ENCODE measurements at regions not wholly inside any gene's neighbourhood (a gene's known extent, or its start where the extent isn't known, plus 50 kb on each side); places are given as distances from the start of the nearest gene placed in this dataset.

DNA sequence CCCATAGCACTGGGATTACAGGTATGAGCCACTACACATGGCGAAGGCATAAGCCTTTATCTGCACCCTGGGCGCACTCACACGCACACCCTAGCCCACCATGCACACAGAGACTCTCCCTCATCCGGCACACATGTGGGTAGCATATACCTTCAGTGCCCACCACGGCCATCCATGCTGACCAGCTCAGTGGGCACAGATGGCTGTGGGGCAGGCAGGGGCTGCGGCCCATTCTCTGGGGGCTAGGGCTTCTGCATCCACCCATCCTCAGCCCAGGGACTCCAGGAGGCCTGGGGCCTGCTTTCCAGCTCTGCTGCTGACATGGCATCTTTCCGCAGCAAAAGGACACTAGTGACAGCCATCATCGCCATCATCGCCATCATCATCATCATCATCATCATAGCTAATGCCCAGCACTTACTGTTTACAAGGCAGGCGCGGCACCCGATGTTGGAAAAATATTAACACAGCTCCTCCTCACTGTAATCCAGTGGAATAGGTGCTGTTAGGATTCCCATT, 111.2 kb downstream of the NCOR2 start:
- Mint-ChIP-seq H3K27me3 (no peaks in the 10 kb centered on the region), H3K4me1 (peaks cover 15 to 35% (median 24%) of the 10 kb centered on the region in 3 donors), H3K4me3 (peak overlapping the region; percentile 68 to 89 (median 79)), H3K27ac (peak overlapping the region; percentile 68 to 95 (median 83)), H3K9me3 (no peaks in the 10 kb centered on the region), H3K36me3 (peaks cover 7% of the 10 kb centered on the region)

DNA sequence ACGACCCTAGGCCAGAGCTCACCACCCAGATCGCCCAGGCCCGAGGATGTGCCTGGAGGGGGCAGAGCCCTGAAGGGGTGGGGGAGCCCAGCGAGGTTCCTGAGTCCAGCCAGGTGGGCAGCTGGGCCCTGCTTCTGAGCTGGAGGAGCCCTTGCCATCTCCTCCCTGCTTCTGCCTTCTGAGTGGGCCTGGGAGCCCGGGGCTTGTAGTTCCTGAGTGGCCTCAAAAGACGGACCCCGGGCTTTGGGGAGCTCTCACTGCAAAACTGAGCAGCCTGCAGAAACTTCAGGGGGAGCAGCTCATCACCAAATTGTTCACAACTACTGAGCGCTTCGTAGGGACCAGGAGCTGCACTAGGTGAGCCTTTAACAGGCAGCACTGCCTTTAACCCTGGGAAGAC, 112.1 kb downstream of the NCOR2 start:
- Mint-ChIP-seq H3K27me3 (no peaks in the 10 kb centered on the region), H3K9me3 (no peaks in the 10 kb centered on the region), H3K27ac (peak overlapping the region; percentile 68 to 95 (median 84)), H3K4me1 (peaks cover 15 to 35% (median 25%) of the 10 kb centered on the region in 3 donors), H3K36me3 (peaks cover 3% of the 10 kb centered on the region), H3K4me3 (peak overlapping the region in 2 of 4 donors; percentile 68 to 85)

DNA sequence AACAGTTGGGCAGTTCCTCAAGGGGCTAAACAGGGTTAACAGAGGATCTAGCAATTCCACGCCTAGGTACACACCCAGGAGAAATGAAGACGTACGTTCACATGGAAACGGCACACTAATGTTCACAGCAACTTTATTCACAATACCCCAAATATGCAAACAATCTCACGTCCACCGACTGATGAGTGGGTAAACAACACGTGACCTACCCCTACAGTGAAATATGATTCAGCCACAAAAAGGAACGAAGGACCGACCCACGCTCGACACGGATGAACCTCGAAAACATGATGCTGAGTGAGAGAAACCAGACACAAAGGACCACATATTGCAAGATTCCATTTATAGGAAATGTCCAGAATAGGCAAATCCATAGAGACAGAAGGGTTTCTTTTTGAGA, 112.7 kb downstream of the NCOR2 start:
- Mint-ChIP-seq H3K36me3 (peaks cover 3% of the 10 kb centered on the region), H3K4me3 (peak overlapping the region; percentile 56 to 82 (median 62)), H3K27me3 (no peaks in the 10 kb centered on the region), H3K27ac (peak overlapping the region; percentile 68 to 84 (median 80)), H3K9me3 (no peaks in the 10 kb centered on the region), H3K4me1 (peaks cover 15 to 35% (median 25%) of the 10 kb centered on the region in 3 donors)

DNA sequence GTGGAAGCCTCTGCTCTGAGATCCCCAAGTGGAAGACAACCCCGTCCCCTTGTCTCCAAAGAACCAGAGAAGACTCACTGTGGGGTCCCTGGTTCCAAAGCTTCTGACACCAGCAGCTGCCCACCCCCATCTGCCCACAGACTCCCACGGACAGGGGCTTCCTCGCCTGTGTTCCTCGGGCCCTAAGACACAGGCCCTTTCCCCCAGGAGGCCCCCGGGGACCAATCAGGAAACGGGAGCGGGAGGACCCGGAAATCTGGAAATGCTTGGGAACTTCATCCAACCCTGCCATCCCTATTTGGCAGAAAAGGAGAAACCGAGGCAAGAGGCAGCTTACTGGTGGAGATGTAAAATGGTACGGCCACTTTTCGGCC, 113.1 kb downstream of the NCOR2 start:
- peak overlapping the region; percentile 68 to 84 (median 80) for H3K27ac Mint-ChIP-seq
- H3K4me3 Mint-ChIP-seq: peak overlapping the region; percentile 56 to 93 (median 79)
- H3K36me3 Mint-ChIP-seq: peaks cover 3% of the 10 kb centered on the region
- no peaks in the 10 kb centered on the region for H3K9me3 Mint-ChIP-seq
- peaks cover 15 to 35% (median 25%) of the 10 kb centered on the region in 3 donors for H3K4me1 Mint-ChIP-seq
- no peaks in the 10 kb centered on the region for H3K27me3 Mint-ChIP-seq

DNA sequence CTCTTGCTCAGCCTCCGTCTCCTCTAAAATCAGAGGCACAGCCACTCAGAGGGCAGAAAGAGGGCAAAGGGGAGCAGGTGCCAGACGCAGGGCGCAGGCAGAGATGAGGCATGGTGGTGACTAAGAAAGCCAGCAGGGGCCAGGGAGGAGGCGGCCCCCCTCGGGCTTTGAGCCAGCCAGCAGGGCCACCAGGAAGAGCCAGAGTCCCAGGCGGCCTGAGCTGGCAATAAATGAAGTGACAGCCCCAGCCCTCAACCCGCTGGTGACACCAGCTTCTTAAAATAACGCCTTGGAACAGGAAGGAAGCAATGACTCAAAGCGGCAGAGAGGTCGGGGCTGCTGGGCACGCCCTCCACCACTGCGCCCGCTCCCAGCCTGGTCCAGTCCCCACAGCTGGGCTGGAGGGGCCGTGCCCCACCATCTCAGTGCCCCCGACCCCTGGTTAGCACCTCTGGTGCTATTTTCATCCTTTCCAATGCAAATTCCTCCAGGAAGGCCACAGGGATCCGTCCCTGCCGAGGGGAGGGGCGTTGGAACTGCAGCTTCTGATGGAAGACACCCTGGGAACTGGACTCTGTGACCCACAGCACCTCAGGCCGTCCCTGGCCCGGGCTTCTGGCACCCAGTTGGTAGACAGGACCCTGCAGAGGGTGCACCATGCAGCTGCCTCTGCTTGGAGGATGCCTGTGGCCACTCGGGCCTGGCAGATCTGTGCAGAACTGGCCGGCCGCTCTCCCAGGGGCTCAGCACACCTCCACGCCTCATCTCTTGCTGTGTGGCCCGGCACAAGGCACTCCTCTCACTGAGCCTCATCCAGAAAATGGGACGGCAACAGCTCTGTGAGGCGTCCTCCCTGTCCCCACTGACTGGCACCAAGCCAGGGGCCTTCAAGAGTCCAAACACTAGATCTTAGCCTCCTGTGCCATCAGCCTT, 113.7 kb downstream of the NCOR2 start:
- Mint-ChIP-seq H3K27ac (peak overlapping the region; percentile 68 to 84 (median 80)), H3K36me3 (no peaks in the 10 kb centered on the region), H3K27me3 (no peaks in the 10 kb centered on the region), H3K4me3 (peak overlapping the region; percentile 56 to 93 (median 79)), H3K4me1 (peaks cover 20 to 34% (median 25%) of the 10 kb centered on the region in 3 donors), H3K9me3 (no peaks in the 10 kb centered on the region)

DNA sequence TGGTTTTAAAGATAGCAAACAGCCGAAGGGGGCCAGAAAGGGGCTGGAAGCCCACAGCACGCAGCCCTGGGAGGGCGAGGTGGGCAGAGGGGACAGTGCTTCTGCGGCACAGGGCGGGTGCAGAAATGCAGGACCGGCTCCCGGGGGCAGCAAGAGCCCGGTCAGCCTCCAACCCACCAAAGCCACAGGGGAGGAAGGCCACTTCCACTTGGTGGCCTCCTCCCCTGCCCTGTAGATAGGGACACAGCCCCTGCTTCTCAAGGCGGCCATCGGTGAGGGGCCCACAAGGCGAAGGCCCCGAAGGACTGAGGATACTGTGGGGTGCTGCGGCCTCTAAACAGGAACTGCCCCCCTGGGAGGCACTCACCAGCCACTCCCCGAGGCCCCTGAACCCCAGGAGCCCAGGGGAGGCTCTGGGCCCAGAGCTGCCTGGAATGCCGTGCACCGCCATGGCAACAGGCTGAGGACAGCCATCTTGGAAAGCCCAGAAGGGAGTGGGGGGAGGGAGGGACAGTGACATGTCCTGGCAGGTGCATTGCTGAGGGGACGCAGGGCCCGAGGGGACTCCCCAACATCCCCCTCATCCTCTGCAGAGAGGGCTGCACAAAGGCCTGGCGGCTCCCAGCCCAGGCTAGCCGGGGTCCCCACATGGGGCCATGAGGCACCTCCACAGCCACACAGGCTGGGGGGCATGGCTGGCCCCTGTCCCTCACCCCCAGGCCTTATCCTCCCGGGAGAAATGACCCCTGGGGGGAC, 114.7 kb downstream of the NCOR2 start:
- H3K4me1 Mint-ChIP-seq: peaks cover 22 to 35% (median 25%) of the 10 kb centered on the region in 3 donors

DNA sequence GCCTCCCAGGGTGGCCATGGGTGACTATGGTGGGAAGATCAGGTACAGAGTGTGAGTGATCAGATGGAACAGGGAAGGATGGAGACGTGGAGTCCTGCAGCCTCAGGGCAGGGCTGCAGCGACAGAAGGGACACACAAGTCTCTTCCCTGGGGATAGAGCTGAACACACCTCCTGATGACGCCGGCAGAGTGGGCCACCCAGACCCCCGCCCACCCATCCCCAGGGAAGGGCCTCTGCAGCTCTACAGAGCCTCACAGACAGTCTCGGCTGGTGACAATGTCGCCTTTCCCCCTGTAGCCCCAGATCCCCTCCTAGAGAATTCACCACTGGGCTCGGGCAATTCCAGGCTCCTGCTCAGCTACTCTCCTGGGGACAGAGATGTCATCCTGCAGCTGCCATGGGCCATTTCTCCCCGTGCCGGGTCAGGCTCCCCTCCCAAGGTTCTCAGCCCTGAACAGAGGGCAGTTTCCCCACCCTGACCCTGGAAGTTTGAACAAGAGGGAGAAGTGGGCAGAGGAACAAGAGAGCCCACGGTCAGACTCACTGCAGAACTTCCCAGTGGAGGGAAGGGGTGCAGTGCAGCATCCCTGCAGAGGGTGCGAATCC, 115.7 kb downstream of the NCOR2 start:
- no peaks in the 10 kb centered on the region for H3K9me3 Mint-ChIP-seq
- peak overlapping the region in 2 of 3 donors; percentile 47 to 89 for H3K27ac Mint-ChIP-seq
- H3K27me3 Mint-ChIP-seq: no peaks in the 10 kb centered on the region
- H3K4me1 Mint-ChIP-seq: peaks cover 22 to 35% (median 25%) of the 10 kb centered on the region in 3 donors
- H3K36me3 Mint-ChIP-seq: no peaks in the 10 kb centered on the region
- H3K4me3 Mint-ChIP-seq: peak overlapping the region in 1 of 4 donors; percentile 70

More for the DNA sequence above, 114.7 kb downstream of the NCOR2 start:
- Mint-ChIP-seq H3K9me3 (no peaks in the 10 kb centered on the region), H3K27me3 (no peaks in the 10 kb centered on the region), H3K4me3 (peak overlapping the region; percentile 56 to 93 (median 78)), H3K27ac (peak overlapping the region; percentile 68 to 89 (median 80)), H3K36me3 (no peaks in the 10 kb centered on the region)

DNA sequence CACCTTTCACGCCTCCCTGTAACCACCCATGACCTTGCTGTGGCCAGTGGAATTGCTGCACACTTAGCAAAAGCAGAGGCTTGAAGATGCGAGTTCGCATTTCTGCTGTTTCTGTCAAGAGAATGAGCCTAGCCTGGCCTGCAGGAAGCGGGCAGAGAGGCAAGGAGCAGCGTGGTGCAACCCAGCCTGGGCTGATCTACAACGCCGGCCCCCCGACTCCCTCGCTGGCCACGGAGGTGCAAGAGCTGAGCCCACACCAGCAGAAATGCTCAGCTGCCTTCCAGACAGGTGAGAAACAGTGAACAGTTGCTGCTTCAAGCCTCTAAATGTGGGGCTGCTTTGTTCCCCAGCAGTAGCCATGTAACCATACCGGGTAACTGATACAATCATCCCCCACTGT, 116.4 kb downstream of the NCOR2 start:
- Mint-ChIP-seq H3K4me3 (peak overlapping the region in 1 of 4 donors; percentile 49), H3K36me3 (no peaks in the 10 kb centered on the region)

DNA sequence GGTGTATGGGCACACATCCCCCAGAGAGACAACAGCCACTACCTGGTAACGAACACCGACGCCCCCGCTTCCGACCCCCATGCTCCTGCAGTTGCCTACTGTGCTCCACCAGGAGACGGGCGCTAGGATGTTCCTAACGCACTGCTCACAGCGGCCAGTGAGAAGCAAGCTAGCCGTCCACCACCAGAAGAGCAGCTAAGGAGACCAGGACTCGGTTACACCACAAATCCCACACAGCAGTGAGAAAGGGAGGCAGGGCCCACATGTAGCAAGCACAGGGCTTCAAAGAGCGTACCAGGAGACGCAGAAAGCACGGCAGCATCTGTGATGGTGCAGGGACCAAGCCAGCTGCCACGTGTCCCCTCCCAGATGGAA, 117.0 kb downstream of the NCOR2 start:
- Mint-ChIP-seq H3K36me3 (no peaks in the 10 kb centered on the region), H3K4me3 (no peak overlapping the region), H3K4me1 (peaks cover 20 to 26% (median 22%) of the 10 kb centered on the region in 3 donors), H3K27me3 (no peaks in the 10 kb centered on the region), H3K9me3 (no peaks in the 10 kb centered on the region), H3K27ac (no peak overlapping the region)

More for the DNA sequence above, 116.4 kb downstream of the NCOR2 start:
- Mint-ChIP-seq H3K27me3 (no peaks in the 10 kb centered on the region), H3K27ac (peak overlapping the region in 2 of 3 donors; percentile 10 to 47), H3K4me1 (peaks cover 21 to 30% (median 22%) of the 10 kb centered on the region in 3 donors), H3K9me3 (no peaks in the 10 kb centered on the region)

DNA sequence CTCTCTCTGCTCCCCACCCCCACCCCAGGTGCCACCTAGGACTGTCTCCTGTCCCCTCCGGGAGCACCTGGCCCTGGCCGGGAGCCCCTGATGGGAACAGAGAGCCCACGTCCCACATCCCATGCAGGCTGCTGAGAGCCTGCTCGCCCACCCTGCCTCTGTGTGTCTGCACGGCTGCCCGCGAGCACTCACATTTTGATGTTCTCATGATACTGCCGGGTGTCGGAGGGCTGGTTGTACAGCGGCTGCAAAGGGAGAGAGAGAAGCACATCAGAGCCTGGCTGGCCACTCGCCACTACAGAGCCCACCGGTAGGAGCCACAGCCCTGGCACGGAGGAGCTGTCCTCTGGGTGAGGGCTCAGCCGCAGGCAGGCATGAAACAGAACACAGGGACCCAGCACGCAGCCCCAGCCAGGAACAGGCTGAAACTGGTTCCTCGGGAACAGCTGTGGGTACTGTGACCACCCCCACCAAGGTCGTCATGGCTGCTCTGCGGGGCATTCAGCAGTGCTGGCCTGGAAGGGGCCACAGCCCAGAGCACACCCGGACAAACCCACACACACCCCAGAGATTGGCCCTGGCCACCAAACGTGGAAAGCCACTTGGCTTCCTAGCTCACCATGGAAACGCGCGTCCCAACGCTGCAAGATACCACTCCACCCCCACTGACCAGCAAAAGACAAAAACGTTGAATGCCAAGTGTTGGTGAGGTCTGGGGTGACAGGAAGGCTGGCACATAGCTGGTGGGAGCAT, 117.6 kb downstream of the NCOR2 start:
- no peaks in the 10 kb centered on the region for H3K27me3 Mint-ChIP-seq
- peaks cover 17 to 21% (median 19%) of the 10 kb centered on the region in 3 donors for H3K4me1 Mint-ChIP-seq
- no peak overlapping the region for H3K4me3 Mint-ChIP-seq
- no peaks in the 10 kb centered on the region for H3K9me3 Mint-ChIP-seq
- H3K27ac Mint-ChIP-seq: no peak overlapping the region
- H3K36me3 Mint-ChIP-seq: no peaks in the 10 kb centered on the region

DNA sequence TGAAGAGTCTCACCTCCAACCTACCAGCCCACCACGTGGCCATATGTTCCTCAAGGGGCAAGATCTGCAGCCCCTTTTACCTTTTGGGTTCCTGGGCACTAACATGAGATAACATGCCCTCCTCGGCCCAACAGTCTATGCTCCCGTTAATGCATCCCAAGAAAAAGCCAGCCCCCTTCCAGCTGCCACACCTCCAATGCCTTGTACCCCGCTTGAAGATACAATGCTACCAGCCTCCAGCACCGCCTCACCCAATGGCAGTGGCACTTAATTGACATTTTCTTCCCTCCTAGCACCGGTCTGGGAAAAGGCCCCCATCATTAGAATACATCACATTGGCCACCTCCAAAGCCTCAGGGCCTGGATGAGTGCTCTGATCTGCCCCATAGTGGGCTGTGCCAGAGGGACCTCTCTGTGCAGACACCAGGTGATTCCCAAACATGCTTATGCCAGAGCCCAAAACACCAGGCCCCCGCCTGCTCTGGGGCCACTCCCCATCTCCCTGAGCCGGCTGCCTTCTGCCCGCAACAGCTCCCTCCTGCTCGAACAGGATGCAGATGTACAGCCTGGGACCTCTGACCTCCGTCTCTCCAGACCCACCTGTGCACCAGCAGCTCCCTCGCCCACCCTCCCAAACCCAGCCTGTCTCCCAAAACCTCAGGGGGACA, 118.3 kb downstream of the NCOR2 start:
- H3K9me3 Mint-ChIP-seq: no peaks in the 10 kb centered on the region
- H3K27ac Mint-ChIP-seq: peak overlapping the region in 1 of 3 donors; percentile 24
- no peaks in the 10 kb centered on the region for H3K36me3 Mint-ChIP-seq
- H3K4me3 Mint-ChIP-seq: no peak overlapping the region
- no peaks in the 10 kb centered on the region for H3K27me3 Mint-ChIP-seq
- peaks cover 11 to 17% (median 14%) of the 10 kb centered on the region in 3 donors for H3K4me1 Mint-ChIP-seq

DNA sequence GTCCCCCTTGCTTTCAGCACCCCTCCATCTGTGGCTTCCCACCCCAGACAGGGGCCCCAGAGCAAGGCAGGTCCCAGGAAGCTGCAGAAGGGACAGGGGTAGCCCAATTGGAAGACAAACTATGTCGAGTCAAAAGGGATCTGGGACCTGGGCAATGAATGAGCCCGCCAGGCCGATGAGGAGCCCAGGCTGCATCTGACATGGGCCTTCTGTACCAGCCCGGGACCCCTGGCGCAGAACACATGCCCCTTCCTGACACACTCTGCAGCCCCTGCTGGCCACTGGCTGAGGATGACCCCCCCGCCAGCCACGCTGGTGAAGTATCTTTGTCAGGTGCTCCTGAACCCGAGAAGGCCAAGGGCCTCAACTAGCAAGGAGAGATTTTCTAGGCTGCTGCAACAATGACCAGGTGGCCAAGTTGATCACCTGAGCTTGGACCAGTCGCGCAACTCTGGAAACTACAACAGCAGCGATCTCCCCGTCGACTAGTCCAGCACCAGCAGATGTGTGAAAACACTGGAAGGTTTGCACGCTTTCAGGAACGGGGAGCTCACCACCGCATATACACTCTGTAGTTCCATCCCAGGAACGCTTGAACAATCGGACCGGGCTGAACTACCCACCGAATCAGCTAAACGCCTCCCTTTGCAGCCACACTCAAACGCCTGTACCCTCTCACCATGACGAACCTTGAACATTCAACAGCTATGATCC, 119.0 kb downstream of the NCOR2 start:
- Mint-ChIP-seq H3K4me1 (peaks cover 8 to 13% (median 8%) of the 10 kb centered on the region in 3 donors), H3K27me3 (no peaks in the 10 kb centered on the region), H3K36me3 (no peaks in the 10 kb centered on the region), H3K4me3 (no peak overlapping the region), H3K9me3 (no peaks in the 10 kb centered on the region), H3K27ac (peak overlapping the region in 1 of 3 donors; percentile 24)

DNA sequence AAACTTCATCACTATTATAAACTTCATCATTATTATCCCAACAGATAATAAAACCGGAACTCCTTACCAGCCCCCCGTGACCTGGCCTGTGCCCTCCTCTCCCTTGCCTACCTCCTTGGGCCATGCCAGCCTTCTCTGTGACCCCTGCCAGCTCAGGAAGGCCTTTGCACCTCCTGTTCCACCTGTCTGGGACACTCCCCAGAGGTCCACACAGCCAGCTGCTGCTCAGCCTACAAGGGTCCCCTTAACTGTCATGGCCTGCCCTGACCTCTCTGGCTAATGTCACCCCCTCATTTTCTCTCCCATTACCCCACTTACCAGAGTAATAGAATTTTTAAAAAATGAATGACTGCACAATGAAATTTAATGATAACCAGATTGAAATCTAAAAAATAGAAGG, 121.0 kb downstream of the NCOR2 start:
- H3K4me1 Mint-ChIP-seq: peaks cover 5 to 17% (median 7%) of the 10 kb centered on the region in 3 donors
- peak overlapping the region in 1 of 3 donors; percentile 28 for H3K27ac Mint-ChIP-seq
- H3K9me3 Mint-ChIP-seq: no peaks in the 10 kb centered on the region
- H3K27me3 Mint-ChIP-seq: no peaks in the 10 kb centered on the region
- H3K36me3 Mint-ChIP-seq: no peaks in the 10 kb centered on the region
- no peak overlapping the region for H3K4me3 Mint-ChIP-seq
